HG03159 (cell line): ENCODE measurements at regions not wholly inside any gene's neighbourhood (a gene's known extent, or its start where the extent isn't known, plus 50 kb on each side); places are given as distances from the start of the nearest gene placed in this dataset.
"Not testable (repeated sequence)": the region's sequence is repeated elsewhere in the genome, so short reads cannot be mapped to it uniquely, and the experiment has no call there.

ENCODE experiments used
- ATAC-seq: cut with Tn5 transposase; IDR thresholded peaks from one replicate; pipeline ENCODE4 v1.9.1; 2021; ENCODE audit warnings: mild to moderate bottlenecking, moderate library complexity; ENCODE audit not compliant: unreplicated experiment

GRCh38 chr5:36389245-36389644, 87.5 kb upstream of the RANBP3L start:
- ATAC-seq = no peak

DNA sequence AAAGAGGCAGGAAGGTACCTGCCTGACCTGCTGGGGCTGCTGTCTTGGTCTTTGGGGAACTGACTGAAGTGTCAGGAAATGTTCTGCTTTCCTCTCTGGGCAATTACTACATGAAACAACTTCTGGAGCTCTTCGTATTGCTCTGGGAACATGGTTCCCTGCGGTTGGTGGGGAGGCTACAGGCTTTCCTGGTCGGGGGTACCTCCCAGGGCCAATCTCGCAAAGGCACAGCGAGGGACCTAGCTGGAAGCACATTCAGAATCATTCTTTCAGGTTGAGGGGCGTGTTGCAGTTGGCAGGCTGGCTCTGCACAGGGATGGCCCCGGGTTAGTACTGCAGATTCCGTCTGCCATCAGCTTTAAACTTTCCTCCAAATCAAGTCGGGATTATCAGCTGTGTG, 88.9 kb upstream of the RANBP3L start:
- no peak for ATAC-seq

DNA sequence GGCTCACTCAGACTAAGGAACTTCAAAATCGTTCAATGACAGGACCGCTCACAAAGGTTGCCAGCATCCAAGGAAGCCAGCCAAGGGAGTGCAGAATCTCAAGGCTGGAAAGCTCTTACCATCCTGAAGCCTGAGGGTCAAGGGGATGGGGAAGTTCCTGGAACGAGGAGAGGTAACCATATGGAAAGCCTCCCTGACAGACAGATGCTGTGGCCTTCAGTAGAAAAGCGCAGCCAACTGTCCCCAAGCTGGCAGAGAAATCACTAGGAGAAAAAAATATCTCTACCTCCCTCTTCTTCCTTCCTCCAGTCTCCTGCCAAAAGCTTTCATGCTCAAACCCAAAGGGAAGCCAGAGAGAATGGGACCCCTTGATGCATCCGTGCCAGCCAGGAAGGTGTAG, 90.5 kb upstream of the RANBP3L start:
- ATAC-seq = no peak

DNA sequence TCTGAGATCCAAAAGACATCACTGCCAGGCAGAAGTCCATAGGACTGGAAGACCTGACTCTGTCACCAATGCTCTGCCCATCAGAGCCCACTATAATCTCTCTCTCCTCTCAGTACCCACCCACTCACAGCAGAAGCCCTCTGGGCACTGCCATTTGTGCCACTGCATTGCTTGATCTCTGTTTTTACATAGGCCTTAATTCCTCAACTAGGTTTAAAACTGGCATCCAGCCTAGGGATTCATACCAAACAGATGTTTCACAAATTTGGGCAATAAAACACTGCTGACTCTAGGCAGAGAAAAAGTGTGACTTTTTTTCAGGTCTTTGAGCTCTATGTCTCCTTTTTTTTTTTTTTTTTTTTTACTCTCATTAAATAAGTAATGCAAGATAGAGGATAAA, 91.1 kb upstream of the RANBP3L start:
- no peak for ATAC-seq

DNA sequence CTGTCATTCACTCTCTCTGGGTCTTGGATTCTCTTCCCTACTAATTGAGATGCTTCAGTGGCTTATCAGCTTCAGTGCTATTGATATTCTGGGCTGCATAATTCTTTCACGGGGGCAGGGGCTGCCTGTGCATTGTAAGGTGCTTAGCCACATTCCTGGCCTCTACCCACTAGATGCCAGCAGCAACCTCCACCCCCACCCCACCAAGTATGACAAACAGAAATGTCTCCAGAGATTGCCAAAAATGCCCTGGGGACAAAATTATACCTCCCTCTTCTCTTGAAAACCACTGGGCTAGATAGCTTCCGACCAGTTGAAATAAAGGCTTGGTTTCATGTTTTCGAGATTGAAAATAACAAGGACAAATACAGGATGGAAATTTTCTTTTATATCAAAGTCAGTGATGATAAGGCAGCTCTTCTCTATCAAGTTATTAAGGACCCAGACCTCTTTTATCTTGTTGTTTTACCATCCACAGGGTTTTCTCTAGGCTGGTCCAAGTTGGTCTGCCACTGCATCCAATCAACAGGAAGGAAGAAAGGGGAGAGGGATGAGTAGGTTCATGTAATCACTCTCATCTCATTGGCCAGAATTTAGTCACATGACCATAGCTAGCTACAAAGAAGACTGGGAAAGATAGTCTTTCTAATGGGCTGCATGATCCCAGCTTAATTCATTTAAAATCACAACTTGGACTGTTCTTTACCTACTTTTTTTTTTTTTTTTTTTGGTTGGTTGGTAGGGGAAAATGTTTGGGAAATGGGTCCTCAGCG, 92.1 kb upstream of the RANBP3L start:
- no peak for ATAC-seq

DNA sequence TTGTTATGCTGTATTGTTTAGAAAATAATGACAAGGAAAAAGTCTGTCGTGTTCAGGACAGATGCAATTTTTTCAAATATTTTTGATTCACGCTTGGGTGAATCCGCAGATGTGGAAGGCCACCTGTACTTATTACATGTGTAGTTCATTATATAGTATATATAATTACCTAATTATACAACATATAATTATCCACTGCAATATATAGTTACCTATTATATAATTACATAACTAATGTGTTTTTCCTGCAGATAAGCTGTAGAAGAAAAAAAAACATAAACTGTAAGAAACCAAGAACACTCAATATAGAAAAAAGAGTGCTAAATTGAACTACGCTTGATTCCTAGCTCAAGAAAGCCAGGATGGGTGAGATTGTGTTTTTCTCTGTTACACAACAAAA, 93.6 kb upstream of the RANBP3L start:
- no peak for ATAC-seq

- ATAC-seq = not testable (repeated sequence)
Observed at GRCh38 chr5:36395947-36396346, 94.2 kb upstream of the RANBP3L start.

- no peak for ATAC-seq
Observed at GRCh38 chr5:36396640-36397039, 94.9 kb upstream of the RANBP3L start.

DNA sequence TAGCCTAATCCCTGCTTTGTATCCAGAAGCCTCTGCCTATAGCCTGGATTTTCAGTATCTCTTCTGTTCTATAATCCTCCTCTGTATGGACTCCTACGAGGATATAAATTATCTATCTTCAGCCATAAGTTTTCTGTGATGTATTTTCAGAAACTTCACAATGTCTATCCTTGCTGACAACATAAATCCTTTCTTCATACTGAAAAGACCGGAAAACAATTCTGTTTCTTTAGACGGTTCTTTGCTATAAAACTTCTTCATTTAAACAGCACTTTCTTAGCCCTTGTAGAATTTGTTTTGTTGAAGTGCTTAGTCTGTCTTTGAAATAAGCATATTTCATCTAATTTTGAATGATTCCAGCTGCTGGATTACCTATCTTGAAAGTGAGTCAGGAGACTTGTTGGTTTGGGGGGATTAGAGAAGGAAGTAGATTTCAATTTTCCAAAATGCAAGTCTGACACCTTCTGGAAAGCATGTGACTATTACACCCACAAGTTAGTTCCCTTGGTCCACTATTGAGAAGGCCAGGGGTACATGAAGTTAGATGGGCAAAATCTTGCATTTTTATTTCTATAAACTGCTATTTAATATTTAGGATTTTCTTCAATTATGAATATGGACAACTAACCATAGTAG, 96.3 kb upstream of the RANBP3L start:
- no peak for ATAC-seq

- no peak for ATAC-seq
Observed at GRCh38 chr5:36402512-36402906, 100.8 kb upstream of the RANBP3L start.

DNA sequence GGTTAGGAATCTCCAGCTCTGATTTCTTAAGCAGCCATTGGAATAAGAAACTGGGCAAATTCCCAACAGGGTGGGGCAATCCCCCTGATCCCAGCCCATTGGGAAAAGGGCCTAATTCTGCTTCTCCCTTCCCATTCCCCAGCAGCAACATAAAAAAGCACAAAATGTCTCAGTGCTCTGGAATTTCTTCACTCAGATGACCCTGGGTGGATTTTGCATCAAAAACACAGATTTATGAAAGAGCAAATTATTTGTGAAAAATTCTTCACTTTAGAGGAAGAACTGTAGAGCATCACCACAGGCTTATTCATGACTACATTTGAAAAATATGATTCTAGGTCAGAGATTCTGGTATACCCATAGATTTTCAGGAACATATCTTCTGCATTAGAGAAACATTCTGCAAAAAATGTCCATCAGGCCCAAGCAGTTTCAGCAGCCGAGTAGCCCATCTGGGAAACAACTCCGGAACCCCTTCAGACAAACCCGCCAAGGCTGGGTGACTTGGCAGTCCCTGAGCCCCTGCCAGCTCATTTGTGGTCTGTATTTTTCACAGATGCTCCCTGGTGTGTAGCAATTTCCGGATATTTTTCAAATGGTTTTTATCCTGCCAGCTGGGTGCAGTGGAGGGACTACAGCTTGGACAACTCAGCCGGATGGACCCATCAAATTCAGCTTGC, 102.1 kb upstream of the RANBP3L start:
- ATAC-seq = no peak

DNA sequence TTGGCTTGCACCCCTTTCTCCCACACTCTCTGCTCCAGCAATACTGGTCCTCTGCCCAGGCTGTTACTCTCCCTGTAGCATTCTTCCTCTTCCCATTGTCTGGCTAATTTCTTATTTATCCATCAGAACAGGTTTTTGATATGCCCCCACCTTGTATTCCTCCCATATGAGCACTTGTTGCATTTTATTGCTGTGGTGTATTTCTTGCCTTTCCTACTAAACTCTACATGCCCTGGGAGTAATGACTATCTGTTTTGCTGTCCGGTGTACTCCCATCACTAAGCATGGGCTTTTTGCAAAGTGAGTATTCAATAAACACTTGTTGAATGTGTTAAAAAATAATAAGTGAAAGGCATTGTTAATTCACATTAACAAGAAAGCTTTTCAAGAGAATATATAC, 104.3 kb upstream of the RANBP3L start:
- ATAC-seq = no peak

GRCh38 chr5:36407396-36407795, 105.7 kb upstream of the RANBP3L start:
- no peak for ATAC-seq

DNA sequence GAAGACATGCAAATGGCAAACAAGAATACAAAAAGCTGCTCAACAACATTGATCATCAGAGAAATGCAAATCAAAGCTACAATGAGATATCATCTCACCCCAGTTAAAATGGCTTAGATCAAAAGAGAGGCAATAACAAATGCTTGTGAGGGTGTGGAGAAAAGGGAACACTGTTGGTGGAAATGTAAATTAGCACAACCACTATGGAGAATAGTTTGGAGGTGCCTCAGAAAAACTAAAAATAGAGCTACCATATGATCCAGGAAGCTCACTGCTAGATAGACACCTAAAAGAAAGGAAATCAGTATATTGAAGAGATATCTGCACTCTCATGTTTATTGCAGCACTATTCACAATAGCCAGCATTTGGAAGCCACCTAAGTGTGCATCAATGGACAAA, 108.0 kb upstream of the RANBP3L start:
- not testable (repeated sequence) for ATAC-seq

DNA sequence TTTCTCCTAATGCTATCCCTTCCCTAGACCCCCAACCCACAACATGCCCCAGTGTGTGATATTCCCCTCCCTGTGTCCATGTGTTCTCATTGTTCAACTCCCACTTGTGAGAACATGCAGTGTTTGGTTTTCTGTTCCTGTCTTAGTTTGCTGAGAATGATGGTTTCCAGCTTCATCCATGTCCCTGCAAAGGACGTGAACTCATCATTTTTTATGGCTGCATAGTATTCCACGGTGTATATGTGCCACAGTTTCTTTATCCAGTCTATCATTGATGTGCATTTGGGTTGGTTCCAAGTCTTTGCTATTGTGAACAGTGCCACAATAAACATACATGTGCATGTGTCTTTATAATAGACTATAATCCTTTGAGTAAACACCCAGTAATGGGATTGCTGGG, 109.0 kb upstream of the RANBP3L start:
- ATAC-seq = not testable (repeated sequence)

DNA sequence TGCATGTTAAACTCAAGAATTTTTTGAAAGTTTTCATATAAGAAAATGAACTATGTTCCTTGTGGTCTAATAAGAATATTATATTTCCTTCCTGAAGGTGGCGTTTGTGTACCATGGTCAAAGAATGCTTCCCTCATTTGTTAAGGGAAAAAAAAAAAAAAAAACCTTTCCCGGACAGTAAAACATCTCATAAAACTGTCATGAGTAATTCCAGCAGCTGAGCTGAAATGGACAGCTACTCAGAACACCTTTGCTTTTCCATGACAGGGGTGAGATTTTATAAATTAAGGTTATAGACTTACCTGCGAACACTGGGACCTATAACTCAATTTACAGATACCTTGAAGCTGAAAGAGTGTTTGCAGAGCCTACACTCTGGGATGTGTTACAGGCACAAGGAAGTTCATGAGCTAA, 113.2 kb upstream of the RANBP3L start:
- no peak for ATAC-seq

- no peak for ATAC-seq
Observed at GRCh38 chr5:36416605-36417004, 114.9 kb upstream of the RANBP3L start.

GRCh38 chr5:36417221-36417620, 115.5 kb upstream of the RANBP3L start:
- no peak for ATAC-seq

- ATAC-seq = no peak
Observed at GRCh38 chr5:36417668-36418067, 116.0 kb upstream of the RANBP3L start.

DNA sequence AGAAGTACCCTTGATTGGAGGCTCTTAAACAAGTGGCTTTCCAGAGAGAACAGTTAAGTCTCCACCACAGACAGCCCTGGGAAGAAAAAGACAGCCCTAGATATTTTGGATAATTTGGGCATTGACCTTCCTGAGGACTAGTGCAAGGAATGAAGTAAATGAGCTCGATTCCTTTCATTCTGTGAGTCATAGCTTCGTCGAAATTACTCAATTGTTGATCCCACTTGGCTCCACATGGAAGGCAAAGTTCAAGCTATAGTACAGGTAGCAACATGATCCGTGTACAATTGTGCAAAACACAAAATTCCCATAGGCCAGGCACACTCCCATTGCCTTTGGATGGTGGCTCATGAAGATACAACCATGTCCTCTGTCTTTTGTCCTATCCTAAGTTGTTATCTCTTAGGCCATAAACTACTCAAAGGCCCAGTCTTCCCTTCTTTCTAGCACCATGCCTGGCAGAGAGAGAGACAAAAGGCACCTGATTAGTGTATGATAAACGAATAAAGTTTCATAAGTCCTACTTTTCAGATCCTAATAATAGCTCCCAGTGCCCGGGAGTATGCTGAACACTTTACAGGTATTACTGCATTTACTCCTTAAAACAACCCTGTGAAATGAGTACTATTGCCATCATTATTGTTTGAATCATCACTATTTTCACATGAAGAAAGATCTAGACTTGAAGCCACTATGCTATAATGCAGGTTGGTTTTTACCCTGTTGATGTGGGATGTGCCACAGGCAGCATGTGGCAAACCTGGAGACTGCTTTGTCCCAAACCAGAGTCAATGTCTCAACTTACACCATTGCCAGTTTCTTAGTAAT, 116.7 kb upstream of the RANBP3L start:
- no peak for ATAC-seq

- ATAC-seq = no peak
Observed at GRCh38 chr5:36421256-36421655, 119.6 kb upstream of the RANBP3L start.
